Activated CD4-positive, alpha-beta memory T cell treated with anti-CD3 and anti-CD28 coated beads for 36 hours (primary cell): ENCODE measurements at regions not wholly inside any gene's neighbourhood (a gene's known extent, or its start where the extent isn't known, plus 50 kb on each side); places are given as distances from the start of the nearest gene placed in this dataset.

ENCODE experiments used
- CTCF ChIA-PET: fragments of 350-600 bp; sonication (Branson Sonifier 250); formaldehyde crosslinking; loops from one replicate; lab custom pipeline; 2021; ENCODE audit warnings: antibody characterized with exemption, inconsistent platforms; lab: Charles Lee
- POLR2A ChIA-PET: fragments of 350-600 bp; sonication (Branson Sonifier 250); formaldehyde crosslinking; loops from one replicate; lab custom pipeline; 2021; ENCODE audit warnings: antibody characterized with exemption; lab: Charles Lee
- DNase-seq: peaks from one replicate; pipeline ENCODE4 v3.0.0-alpha.2; 2020
- H3K27ac Mint-ChIP-seq: one replicate; pipeline ENCODE4 v1.8.0; 2021; ENCODE audit warnings: mixed read lengths
- H3K27me3 Mint-ChIP-seq: one replicate; pipeline ENCODE4 v1.8.0; 2021; ENCODE audit warnings: mixed read lengths
- H3K36me3 Mint-ChIP-seq: one replicate; pipeline ENCODE4 v1.8.0; 2021; ENCODE audit warnings: mixed read lengths
- H3K4me1 Mint-ChIP-seq: one replicate; pipeline ENCODE4 v1.8.0; 2021; ENCODE audit warnings: low read depth, mixed read lengths
- H3K4me3 Mint-ChIP-seq: one replicate; pipeline ENCODE4 v1.8.0; 2021; ENCODE audit warnings: mild to moderate bottlenecking, mixed read lengths
- H3K9me3 Mint-ChIP-seq: one replicate; pipeline ENCODE4 v1.8.0; 2021; ENCODE audit warnings: mixed read lengths
- intact Hi-C: fragments of 100-400 bp; cut with micrococcal nuclease; formaldehyde crosslinking; loops from one replicate; pipeline ENCODE4 v1.15.1; 2023

- ChIA-PET CTCF (no interaction called here), POLR2A (no interaction called here)
- intact Hi-C loops, result no loop called here
- H3K4me3 Mint-ChIP-seq, result no peak overlapping the region
- H3K9me3 Mint-ChIP-seq, result peaks cover 8% of the 10 kb centered on the region
- H3K27me3 Mint-ChIP-seq, result no peaks in the 10 kb centered on the region
- H3K27ac Mint-ChIP-seq, result no peak overlapping the region
- no peaks in the 10 kb centered on the region for H3K4me1 Mint-ChIP-seq
- DNase-seq, result no peak
- H3K36me3 Mint-ChIP-seq, result no peaks in the 10 kb centered on the region
These were observed 395.9 kb upstream of the PODXL start for GRCh38 chr7:131952365-131952764.

GRCh38 chr7:131950758-131951157 lies 394.3 kb upstream of the PODXL start:
- peaks cover 6% of the 10 kb centered on the region for H3K9me3 Mint-ChIP-seq
- ChIA-PET POLR2A (no interaction called here), CTCF (no interaction called here)
- no peaks in the 10 kb centered on the region for H3K36me3 Mint-ChIP-seq
- no peaks in the 10 kb centered on the region for H3K4me1 Mint-ChIP-seq
- no peak overlapping the region for H3K4me3 Mint-ChIP-seq
- intact Hi-C loops, result no loop called here
- peaks cover 11% of the 10 kb centered on the region for H3K27me3 Mint-ChIP-seq
- no peak overlapping the region for H3K27ac Mint-ChIP-seq
- DNase-seq, result no peak

- DNase-seq, result no peak
- H3K36me3 Mint-ChIP-seq, result no peaks in the 10 kb centered on the region
- H3K9me3 Mint-ChIP-seq, result peaks cover 6% of the 10 kb centered on the region
- no peak overlapping the region for H3K4me3 Mint-ChIP-seq
- CTCF ChIA-PET, result no interaction called here
- no peaks in the 10 kb centered on the region for H3K4me1 Mint-ChIP-seq
- peaks cover 14% of the 10 kb centered on the region for H3K27me3 Mint-ChIP-seq
- intact Hi-C loops, result no loop called here
- H3K27ac Mint-ChIP-seq, result no peak overlapping the region
- POLR2A ChIA-PET, result no interaction called here
These were observed 393.2 kb upstream of the PODXL start for GRCh38 chr7:131949659-131950058.

DNA sequence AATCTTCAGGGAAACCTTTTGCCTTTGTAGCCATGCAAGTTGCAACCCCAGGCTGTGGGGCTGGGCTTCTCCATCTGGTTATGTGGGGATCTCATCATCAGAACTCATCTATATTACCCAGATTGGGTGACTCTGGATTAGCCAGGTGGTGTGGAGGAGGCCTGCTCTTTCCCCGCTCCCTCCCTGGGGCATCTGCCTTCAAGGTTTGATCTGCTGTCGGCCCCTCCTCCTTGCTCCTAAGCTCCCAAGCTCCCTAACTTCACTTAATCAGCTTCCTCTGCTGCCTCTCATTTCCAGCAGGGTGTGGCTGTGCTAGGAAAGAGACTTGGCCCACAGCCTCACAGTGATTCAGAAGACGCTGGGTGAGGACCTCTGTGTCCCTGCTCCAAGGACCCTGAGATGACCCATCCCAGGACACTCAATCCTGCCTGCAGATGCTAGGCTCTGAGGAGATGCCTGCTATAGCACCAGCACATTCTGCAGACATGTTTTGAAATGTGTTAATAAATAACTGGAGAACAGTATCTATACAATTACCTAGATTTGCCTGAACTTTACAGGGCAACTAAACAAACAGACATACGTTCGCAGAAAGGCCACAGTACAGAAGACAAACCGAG lies 392.1 kb upstream of the PODXL start:
- no peaks in the 10 kb centered on the region for H3K36me3 Mint-ChIP-seq
- no peaks in the 10 kb centered on the region for H3K4me1 Mint-ChIP-seq
- ChIA-PET POLR2A (no interaction called here), CTCF (no interaction called here)
- intact Hi-C loops, result no loop called here
- peaks cover 6% of the 10 kb centered on the region for H3K9me3 Mint-ChIP-seq
- no peak for DNase-seq
- peaks cover 20% of the 10 kb centered on the region for H3K27me3 Mint-ChIP-seq
- H3K4me3 Mint-ChIP-seq, result no peak overlapping the region
- no peak overlapping the region for H3K27ac Mint-ChIP-seq

GRCh38 chr7:131947661-131948060 lies 391.2 kb upstream of the PODXL start:
- POLR2A ChIA-PET, result no interaction called here
- Mint-ChIP-seq H3K27me3 (peaks cover 21% of the 10 kb centered on the region), H3K27ac (no peak overlapping the region), H3K4me1 (no peaks in the 10 kb centered on the region), H3K9me3 (peaks cover 6% of the 10 kb centered on the region), H3K36me3 (no peaks in the 10 kb centered on the region), H3K4me3 (no peak overlapping the region)
- CTCF ChIA-PET, result no interaction called here
- intact Hi-C loops, result no loop called here
- no peak for DNase-seq

GRCh38 chr7:131945957-131946544 lies 389.6 kb upstream of the PODXL start:
- CTCF ChIA-PET, result interaction anchor here (0.8 to 1.3 kb wide), 3 partner anchors 15 to 635 kb away, joined by 3 to 6 read pairs (median 3); no protein-coding TSS in a partner anchor
- no peak overlapping the region for H3K27ac Mint-ChIP-seq
- POLR2A ChIA-PET, result no interaction called here

DNA sequence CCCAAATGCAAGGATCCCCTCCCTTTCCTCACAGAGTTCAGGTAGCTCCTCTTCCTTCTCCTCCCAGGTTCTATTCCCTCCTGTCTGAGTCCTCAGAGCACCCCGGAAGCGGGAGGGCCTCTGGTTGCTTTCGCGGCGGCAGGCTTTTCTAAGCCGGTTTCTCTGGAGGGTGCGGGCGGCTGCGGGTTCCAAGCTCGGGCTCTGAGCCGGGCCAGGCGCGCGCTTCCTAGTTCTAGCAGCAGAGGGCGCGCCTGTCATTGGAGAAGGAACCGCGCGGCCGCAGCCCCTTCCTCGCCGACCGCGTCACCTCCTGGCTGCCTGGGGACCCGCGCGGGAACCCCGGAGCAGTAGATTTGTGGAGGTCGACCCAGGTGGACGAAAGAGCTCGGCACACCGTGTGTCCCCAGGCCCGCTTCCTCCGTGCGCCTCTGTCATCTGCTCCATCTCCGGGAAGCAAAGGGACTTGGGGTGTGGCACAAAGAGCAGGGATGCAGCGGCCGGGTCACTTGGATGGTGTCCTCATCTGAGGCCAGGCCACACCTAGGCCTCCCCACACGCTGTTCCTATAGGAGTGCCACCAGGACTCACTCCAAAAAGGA lies 389.0 kb upstream of the PODXL start:
- intact Hi-C loops, result no loop called here
- H3K36me3 Mint-ChIP-seq, result no peaks in the 10 kb centered on the region
- H3K4me3 Mint-ChIP-seq, result no peak overlapping the region
- H3K4me1 Mint-ChIP-seq, result no peaks in the 10 kb centered on the region
- no peak overlapping the region for H3K27ac Mint-ChIP-seq
- ChIA-PET CTCF (interaction anchor here (0.6 to 1.3 kb wide), 5 partner anchors 10 to 635 kb away, joined by 3 to 6 read pairs (median 3); no protein-coding TSS in a partner anchor), POLR2A (no interaction called here)
- no peaks in the 10 kb centered on the region for H3K9me3 Mint-ChIP-seq
- peak; percentile 43 for DNase-seq
- peaks cover 21% of the 10 kb centered on the region for H3K27me3 Mint-ChIP-seq

More at GRCh38 chr7:131945957-131946544, 389.6 kb upstream of the PODXL start:
- Mint-ChIP-seq H3K4me1 (no peaks in the 10 kb centered on the region), H3K9me3 (no peaks in the 10 kb centered on the region), H3K27me3 (peaks cover 21% of the 10 kb centered on the region), H3K4me3 (no peak overlapping the region), H3K36me3 (no peaks in the 10 kb centered on the region)
- DNase-seq, result no peak
- intact Hi-C loops, result no loop called here

DNA sequence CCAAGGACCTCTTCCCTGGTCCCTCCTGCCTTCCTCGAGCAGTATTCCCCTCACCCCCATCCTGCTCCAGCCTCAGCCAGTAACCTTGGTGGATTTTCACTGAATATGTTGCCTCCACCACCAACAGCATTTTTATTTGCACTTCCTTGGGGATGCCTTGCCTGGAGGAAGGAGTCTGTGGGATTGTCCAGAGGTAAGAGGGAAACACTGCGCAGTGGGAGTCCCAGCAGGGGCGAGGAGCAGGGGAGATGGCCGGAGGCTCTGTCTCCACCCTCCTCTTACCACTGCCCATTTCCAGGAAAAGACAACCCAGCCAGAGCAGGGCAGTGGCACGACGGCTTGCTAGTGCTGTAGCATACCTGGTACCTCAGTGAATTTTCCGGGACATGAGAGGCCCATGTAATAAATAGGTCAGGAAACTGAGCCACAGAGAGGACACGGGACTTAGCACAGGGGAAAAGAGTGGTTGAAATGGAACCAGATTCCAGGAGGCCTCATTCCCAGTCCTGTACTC lies 388.2 kb upstream of the PODXL start:
- no peaks in the 10 kb centered on the region for H3K36me3 Mint-ChIP-seq
- CTCF ChIA-PET, result interaction anchor here (0.6 to 1.3 kb wide), 3 partner anchors 11 to 393 kb away, joined by 3 to 6 read pairs (median 3); no protein-coding TSS in a partner anchor
- no peak overlapping the region for H3K27ac Mint-ChIP-seq
- no peak overlapping the region for H3K4me3 Mint-ChIP-seq
- H3K9me3 Mint-ChIP-seq, result no peaks in the 10 kb centered on the region
- H3K4me1 Mint-ChIP-seq, result no peaks in the 10 kb centered on the region
- DNase-seq, result no peak
- POLR2A ChIA-PET, result no interaction called here
- intact Hi-C loops, result no loop called here
- H3K27me3 Mint-ChIP-seq, result peaks cover 22% of the 10 kb centered on the region

GRCh38 chr7:131943646-131944045 lies 387.2 kb upstream of the PODXL start:
- ChIA-PET CTCF (interaction anchor here (0.9 kb wide), 1 partner anchor 254 kb away, joined by 3 read pairs; no protein-coding TSS in a partner anchor), POLR2A (no interaction called here)
- no peak for DNase-seq
- H3K36me3 Mint-ChIP-seq, result no peaks in the 10 kb centered on the region
- H3K4me1 Mint-ChIP-seq, result no peaks in the 10 kb centered on the region
- H3K27me3 Mint-ChIP-seq, result peaks cover 22% of the 10 kb centered on the region
- no peak overlapping the region for H3K27ac Mint-ChIP-seq
- intact Hi-C loops, result no loop called here
- no peak overlapping the region for H3K4me3 Mint-ChIP-seq
- no peaks in the 10 kb centered on the region for H3K9me3 Mint-ChIP-seq

GRCh38 chr7:131943211-131943610 lies 386.8 kb upstream of the PODXL start:
- peaks cover 22% of the 10 kb centered on the region for H3K27me3 Mint-ChIP-seq
- ChIA-PET CTCF (interaction anchor here (0.9 kb wide), 1 partner anchor 254 kb away, joined by 3 read pairs; no protein-coding TSS in a partner anchor), POLR2A (no interaction called here)
- no peak overlapping the region for H3K27ac Mint-ChIP-seq
- intact Hi-C loops, result no loop called here
- H3K36me3 Mint-ChIP-seq, result no peaks in the 10 kb centered on the region
- H3K4me3 Mint-ChIP-seq, result no peak overlapping the region
- no peak for DNase-seq
- no peaks in the 10 kb centered on the region for H3K4me1 Mint-ChIP-seq
- no peaks in the 10 kb centered on the region for H3K9me3 Mint-ChIP-seq

GRCh38 chr7:131942287-131943150 lies 386.1 kb upstream of the PODXL start:
- Mint-ChIP-seq H3K27ac (no peak overlapping the region), H3K4me1 (no peaks in the 10 kb centered on the region), H3K36me3 (no peaks in the 10 kb centered on the region), H3K4me3 (no peak overlapping the region), H3K27me3 (peaks cover 22% of the 10 kb centered on the region), H3K9me3 (no peaks in the 10 kb centered on the region)
- intact Hi-C loops, result no loop called here
- DNase-seq, result no peak
- ChIA-PET POLR2A (no interaction called here), CTCF (interaction anchor here (0.9 kb wide), 1 partner anchor 253 kb away, joined by 3 read pairs; no protein-coding TSS in a partner anchor)
